H1 (cell line): ENCODE measurements at regions not wholly inside any gene's neighbourhood (a gene's known extent, or its start where the extent isn't known, plus 50 kb on each side); places are given as distances from the start of the nearest gene placed in this dataset.

ENCODE experiments used
- CTCF ChIA-PET: fragments of 300-600 bp; sonication (Branson Sonifier 250); formaldehyde crosslinking; loops from one replicate; lab custom pipeline; 2021; ENCODE audit not compliant: partially characterized antibody; lab: Charles Lee
- POLR2A ChIA-PET: fragments of 300-600 bp; sonication (Branson Sonifier 250); formaldehyde crosslinking; loops from one replicate; lab custom pipeline; 2021; ENCODE audit warnings: inconsistent platforms; ENCODE audit not compliant: partially characterized antibody; lab: Charles Lee
- DNase-seq, 2 experiments: peaks; one replicate each; pipeline versions ENCODE4 v3.0.0 to v3.0.0-alpha.2; 2010 to 2022; ENCODE audit warnings: low spot score in 2 of 2, low read depth in 1 of 2, mixed read lengths in 1 of 2
- FAIRE-seq: peaks from 2 replicates; lab custom pipeline; 2011; peaks lifted over from hg19 to GRCh38; lab: Jason Lieb, UNC
- H2AFZ ChIP-seq: 2 replicates; pipeline ENCODE4 v1.8.1; 2012; ENCODE audit warnings: low read length, inconsistent platforms
- H2AK5ac ChIP-seq: 2 replicates; pipeline ENCODE4 v1.6.1; 2013; ENCODE audit warnings: low read depth, low read length
- H2BK120ac ChIP-seq: replicated peaks from 2 replicates; pipeline ENCODE3; 2013; ENCODE audit warnings: low read depth, low read length, inconsistent platforms
- H2BK12ac ChIP-seq: 2 replicates; pipeline ENCODE4 v1.6.1; 2013; ENCODE audit warnings: low read depth, low read length
- H2BK15ac ChIP-seq: 2 replicates; pipeline ENCODE4 v1.6.1; 2013; ENCODE audit warnings: low read length
- H2BK20ac ChIP-seq: 2 replicates; pipeline ENCODE4 v1.6.1; 2013; ENCODE audit warnings: low read length
- H2BK5ac ChIP-seq: 2 replicates; pipeline ENCODE4 v1.6.1; 2013; ENCODE audit warnings: low read depth, low read length
- H3K14ac ChIP-seq: 2 replicates; pipeline ENCODE4 v1.6.1; 2013; ENCODE audit warnings: inconsistent platforms; ENCODE audit not compliant: insufficient read length
- H3K18ac ChIP-seq: 2 replicates; pipeline ENCODE4 v1.6.1; 2013; ENCODE audit warnings: low read length; ENCODE audit errors: extremely low read depth
- H3K23ac ChIP-seq: 2 replicates; pipeline ENCODE4 v1.6.1; 2013; ENCODE audit warnings: inconsistent platforms; ENCODE audit not compliant: insufficient read length
- H3K23me2 ChIP-seq: 2 replicates; pipeline ENCODE4 v1.6.1; 2013; ENCODE audit warnings: low read depth, low read length
- H3K27ac ChIP-seq: 2 replicates; pipeline ENCODE4 v1.6.1; 2011; ENCODE audit warnings: low read depth, low read length, inconsistent platforms
- H3K27me3 ChIP-seq, 4 experiments: replicated peaks in 1 of 4; 1 replicate in 1 of 4; 2 replicates in 3 of 4; pipeline versions ENCODE4 v1.6.1 to v1.8.1; 2011 to 2013; ENCODE audit warnings: low read length in 3 of 4, mild to moderate bottlenecking in 3 of 4, inconsistent platforms in 2 of 4, mixed read lengths in 2 of 4, moderate library complexity in 1 of 4; ENCODE audit not compliant: control insufficient read depth in 3 of 4, insufficient read depth in 3 of 4; ENCODE audit errors: extremely low read depth in 1 of 4
- H3K36me3 ChIP-seq, 4 experiments: 2 replicates each; pipeline versions ENCODE4 v1.6.1 to v1.8.1; 2011 to 2013; ENCODE audit warnings: mild to moderate bottlenecking in 4 of 4, low read length in 3 of 4, moderate library complexity in 2 of 4, control low read depth in 1 of 4, inconsistent platforms in 1 of 4; ENCODE audit not compliant: insufficient read depth in 4 of 4, control insufficient read depth in 2 of 4
- H3K4ac ChIP-seq: replicated peaks from 2 replicates; pipeline ENCODE3; 2013; ENCODE audit warnings: low read length, low read depth, mixed read lengths, inconsistent platforms; ENCODE audit not compliant: insufficient read length
- H3K4me1 ChIP-seq, 4 experiments: replicated peaks in 1 of 4; 1 replicate in 1 of 4; 2 replicates in 3 of 4; pipeline versions ENCODE4 v1.6.1 to v1.8.1; 2011 to 2013; ENCODE audit warnings: low read length in 3 of 4, inconsistent platforms in 2 of 4, mixed read lengths in 1 of 4; ENCODE audit not compliant: insufficient read depth in 4 of 4, control insufficient read depth in 3 of 4
- H3K4me2 ChIP-seq, 2 experiments: 2 replicates each; pipeline versions ENCODE4 v1.6.1 to v1.8.1; 2011 to 2013; ENCODE audit warnings: low read depth in 2 of 2, low read length in 2 of 2, control low read depth in 1 of 2, inconsistent platforms in 1 of 2, mild to moderate bottlenecking in 1 of 2; ENCODE audit not compliant: insufficient read depth in 1 of 2
- H3K4me3 ChIP-seq, 4 experiments: fragments of 200-600, 300-600 bp in 1 of 4; sonication (generic), shearing (Covaris generic), sonication (Bioruptor Twin) in 1 of 4; 2 replicates each; pipeline versions ENCODE4 v1.5.1 to v1.8.1; 2011 to 2016; ENCODE audit warnings: low read length in 4 of 4, low read depth in 3 of 4, control low read depth in 2 of 4, inconsistent platforms in 2 of 4, mild to moderate bottlenecking in 2 of 4, mixed read lengths in 1 of 4, moderate library complexity in 1 of 4; ENCODE audit not compliant: insufficient read depth in 2 of 4; ENCODE audit errors: extremely low read depth in 1 of 4
- H3K56ac ChIP-seq: replicated peaks from 2 replicates; pipeline ENCODE3; 2013; ENCODE audit warnings: low read depth, mild to moderate bottlenecking, mixed read lengths, low read length, inconsistent platforms; ENCODE audit not compliant: insufficient read length
- H3K79me1 ChIP-seq: 2 replicates; pipeline ENCODE4 v1.6.1; 2013; ENCODE audit warnings: low read depth, low read length, control low read depth
- H3K79me2 ChIP-seq, 2 experiments: 2 replicates each; pipeline versions ENCODE4 v1.6.1 to v1.8.1; 2012 to 2013; ENCODE audit warnings: low read length in 2 of 2, mild to moderate bottlenecking in 2 of 2, inconsistent platforms in 1 of 2; ENCODE audit not compliant: insufficient read depth in 2 of 2, control insufficient read depth in 1 of 2
- H3K9ac ChIP-seq, 4 experiments: replicated peaks in 1 of 4; 1 replicate in 1 of 4; 2 replicates in 3 of 4; pipeline versions ENCODE4 v1.6.1 to v1.8.1; 2011 to 2013; ENCODE audit warnings: low read depth in 3 of 4, low read length in 3 of 4, control low read depth in 2 of 4, mild to moderate bottlenecking in 2 of 4, moderate library complexity in 2 of 4, inconsistent platforms in 1 of 4; ENCODE audit errors: extremely low read depth in 1 of 4
- H3K9me3 ChIP-seq, 2 experiments: 2 replicates each; pipeline versions ENCODE4 v1.6.1 to v1.8.1; 2012 to 2013; ENCODE audit warnings: mild to moderate bottlenecking in 2 of 2, moderate library complexity in 2 of 2, control low read depth in 1 of 2, inconsistent platforms in 1 of 2, low read depth in 1 of 2, low read length in 1 of 2, mixed read lengths in 1 of 2; ENCODE audit not compliant: insufficient read depth in 2 of 2
- H4K20me1 ChIP-seq, 2 experiments: replicated peaks in 1 of 2; 2 replicates each; pipeline versions ENCODE3 to v1.8.1; 2011 to 2013; ENCODE audit warnings: inconsistent platforms in 2 of 2, low read length in 2 of 2, mild to moderate bottlenecking in 1 of 2; ENCODE audit not compliant: insufficient read depth in 2 of 2, control insufficient read depth in 1 of 2
- H4K5ac ChIP-seq: 2 replicates; pipeline ENCODE4 v1.6.1; 2013; ENCODE audit warnings: low read length, low read depth, mixed read lengths, inconsistent platforms; ENCODE audit not compliant: insufficient read length
- H4K8ac ChIP-seq: 2 replicates; pipeline ENCODE4 v1.8.0; 2013; ENCODE audit warnings: mild to moderate bottlenecking, moderate library complexity, low read length, inconsistent platforms; ENCODE audit not compliant: insufficient read depth; ENCODE audit errors: extremely low read depth
- H4K91ac ChIP-seq: replicated peaks from 2 replicates; pipeline ENCODE3; 2013; ENCODE audit warnings: low read length, mixed read lengths, inconsistent platforms; ENCODE audit not compliant: insufficient read length
- BRCA1 ChIP-seq: IDR thresholded peaks from 2 replicates; pipeline ENCODE4 v1.6.1; 2012; ENCODE audit warnings: low read depth, low read length, improper control_type of control experiment
- CREB1 ChIP-seq: IDR thresholded peaks from 2 replicates; pipeline ENCODE4 v1.6.1; 2012; ENCODE audit warnings: inconsistent platforms
- EGR1 ChIP-seq: IDR thresholded peaks from 2 replicates; pipeline ENCODE4 v1.6.1; 2011; ENCODE audit warnings: low read depth, low read length, borderline replicate concordance
- EP300 ChIP-seq, 2 experiments: IDR thresholded peaks; 1 replicate in 1 of 2; 2 replicates in 1 of 2; pipeline ENCODE4 v1.6.1; 2011 to 2012; ENCODE audit warnings: low read depth in 2 of 2, low read length in 2 of 2, mild to moderate bottlenecking in 2 of 2, borderline replicate concordance in 1 of 2, inconsistent platforms in 1 of 2, moderate library complexity in 1 of 2
- FOSL1 ChIP-seq: IDR thresholded peaks from 2 replicates; pipeline ENCODE4 v1.6.1; 2011; ENCODE audit warnings: mild to moderate bottlenecking, low read depth, low read length, moderate library complexity; ENCODE audit not compliant: insufficient read depth
- GTF2F1 ChIP-seq: IDR thresholded peaks from 2 replicates; pipeline ENCODE4 v1.6.1; 2012; ENCODE audit warnings: low read depth, low read length, improper control_type of control experiment, borderline replicate concordance
- KDM1A ChIP-seq: fragments of 200-600, 300-600 bp; sonication (generic); IDR thresholded peaks from 2 replicates; pipeline ENCODE4 v1.7.1; 2016; ENCODE audit warnings: mild to moderate bottlenecking, low read length, borderline replicate concordance
- MAFK ChIP-seq: IDR thresholded peaks from 2 replicates; pipeline ENCODE4 v1.6.1; 2012; ENCODE audit warnings: low read depth, mild to moderate bottlenecking, improper control_type of control experiment, low read length
- POU5F1 ChIP-seq: IDR thresholded peaks from 2 replicates; pipeline ENCODE4 v1.6.1; 2011; ENCODE audit warnings: low read depth, mild to moderate bottlenecking, low read length, moderate library complexity
- RNF2 ChIP-seq: fragments of 200-900, 300-1000 bp; sonication (generic); IDR thresholded peaks from 2 replicates; pipeline ENCODE4 v1.7.1; 2016; ENCODE audit warnings: borderline replicate concordance, low read depth, mild to moderate bottlenecking, antibody characterized with exemption, low read length; ENCODE audit not compliant: poor library complexity, severe bottlenecking; ENCODE audit errors: missing control alignments
- SP1 ChIP-seq: IDR thresholded peaks from 2 replicates; pipeline ENCODE4 v1.6.1; 2011; ENCODE audit warnings: low read depth, low read length
- SRF ChIP-seq: IDR thresholded peaks from 2 replicates; pipeline ENCODE4 v1.6.1; 2011; ENCODE audit warnings: mild to moderate bottlenecking, low read depth, low read length, moderate library complexity
- TAF7 ChIP-seq: optimal IDR thresholded peaks from 2 replicates; pipeline ENCODE3; 2011; ENCODE audit warnings: low read depth, mild to moderate bottlenecking, inconsistent platforms, low read length, moderate library complexity, borderline replicate concordance
- TCF12 ChIP-seq: IDR thresholded peaks from 2 replicates; pipeline ENCODE4 v1.6.1; 2011; ENCODE audit warnings: low read depth, mild to moderate bottlenecking, low read length
- WGBS, 2 experiments: shearing (Covaris generic) in 1 of 2; methylation state at CpG; one replicate each; pipeline versions ENCODE4 v1.1.6 to v1.1.7; 2013 to 2015; ENCODE audit warnings: low lambda C conversion rate in 2 of 2, mixed read lengths in 2 of 2, inconsistent platforms in 1 of 2, low coverage in 1 of 2, missing lambda C conversion rate in 1 of 2; ENCODE audit not compliant: insufficient replicate concordance in 2 of 2, insufficient coverage in 1 of 2, insufficient read length in 1 of 2; ENCODE audit errors: extremely low coverage in 1 of 2, missing lambda C conversion rate in 1 of 2; 5-methylcytosine and 5-hydroxymethylcytosine counted together

DNA sequence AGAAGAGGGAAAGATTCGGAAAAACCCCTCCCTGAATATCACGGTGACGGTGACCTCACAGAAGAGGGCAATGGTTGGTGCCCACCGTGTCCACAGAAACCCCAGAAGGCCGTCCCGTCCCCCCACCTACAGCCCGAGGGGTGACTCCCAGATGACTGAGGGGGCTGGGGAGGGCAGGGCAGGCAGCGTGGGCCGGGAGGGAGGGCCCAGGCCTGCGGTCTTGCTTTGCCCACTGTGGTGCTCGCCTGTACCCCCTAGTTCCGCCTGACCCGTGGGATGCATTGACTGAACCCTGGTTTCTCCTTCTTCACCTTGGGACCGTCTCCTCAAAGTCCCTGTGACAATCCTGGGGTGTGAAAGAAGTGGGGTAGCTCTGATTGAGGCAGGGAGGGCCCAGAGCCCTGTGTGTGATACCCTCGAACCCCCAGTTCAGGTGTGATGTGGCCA is 526.7 kb downstream of the BRD1 start:
- H4K5ac ChIP-seq: no peak overlapping the region
- POLR2A ChIA-PET: no interaction called here
- H3K4me1 ChIP-seq: peaks cover 0 to 4% (median 3%) of the 10 kb centered on the region in 4 experiments; a peak in 4 of 7 replicates
- no peak overlapping the region for H3K18ac ChIP-seq
- H3K4ac ChIP-seq: peak overlapping the region; percentile 37
- no peaks in the 10 kb centered on the region for H3K79me2 ChIP-seq
- no peak overlapping the region for H3K4me3 ChIP-seq
- no peak overlapping the region for H4K8ac ChIP-seq
- H3K27ac ChIP-seq: no peak overlapping the region
- no peak overlapping the region; the same call in 1 of the 2 replicates for H2BK15ac ChIP-seq
- H3K23me2 ChIP-seq: no peaks in the 10 kb centered on the region; the same call in 1 of the 2 replicates
- H3K56ac ChIP-seq: no peak overlapping the region
- no peak overlapping the region for H2BK12ac ChIP-seq
- WGBS, 2 experiments: 87% methylated on average over 11 of the region's 15 CpGs; no CpG with 5 or more reads in 1 of the 2 experiments
- DNase-seq (no peak), FAIRE-seq (no peak)
- no peak overlapping the region for H3K23ac ChIP-seq
- H3K27me3 ChIP-seq: no peaks in the 10 kb centered on the region; a peak in 2 of 7 replicates
- CTCF ChIA-PET: interaction anchor here (0.9 kb wide), 1 partner anchor 235 kb away, joined by 5 read pairs; no protein-coding TSS in a partner anchor
- H2BK5ac ChIP-seq: no peak overlapping the region
- H2BK120ac ChIP-seq: no peak overlapping the region
- no peak overlapping the region for H2AFZ ChIP-seq
- no peaks in the 10 kb centered on the region; a peak in 1 of 4 replicates for H3K9me3 ChIP-seq
- no peak overlapping the region for H3K4me2 ChIP-seq
- H3K79me1 ChIP-seq: no peaks in the 10 kb centered on the region
- no peak overlapping the region for H2AK5ac ChIP-seq
- H3K14ac ChIP-seq: no peak overlapping the region
- peak overlapping the region; percentile 17 for H4K91ac ChIP-seq
- H3K36me3 ChIP-seq: no peaks in the 10 kb centered on the region
- no peak overlapping the region for H3K9ac ChIP-seq
- H2BK20ac ChIP-seq: no peak overlapping the region
- H4K20me1 ChIP-seq: peaks cover 0 to 2% of the 10 kb centered on the region in 2 experiments
- TF ChIP-seq TCF12 (no peak), BRCA1 (no peak), FOSL1 (no peak), KDM1A (no peak), EGR1 (no peak), SP1 (no peak), SRF (no peak), MAFK (no peak), TAF7 (no peak), EP300 (IDR thresholded peaks at IDR 0.05; ENCODE audit: borderline replicate concordance in 1 of 2, low read depth in 2 of 2, low read length in 2 of 2) (no peak), CREB1 (no peak), GTF2F1 (no peak), RNF2 (no peak), POU5F1 (no peak)
